ENCODE measurements at regions not wholly inside any gene's neighbourhood (a gene's known extent, or its start where the extent isn't known, plus 50 kb on each side); places are given as distances from the start of the nearest gene placed in this dataset.
A peak's percentile ranks its signal among the peaks of the same experiment; 100 is the strongest.

- DNase-seq, result no peak
- Mint-ChIP-seq H3K27me3 (ENCODE audit: unreplicated experiment) (no peaks in the 10 kb centered on the region), H3K4me3 (ENCODE audit: low read depth, unreplicated experiment) (no peak overlapping the region), H3K27ac (ENCODE audit: unreplicated experiment) (no peak overlapping the region), H3K9me3 (ENCODE audit: low read depth, unreplicated experiment) (no peaks in the 10 kb centered on the region), H3K4me1 (ENCODE audit: low read depth, unreplicated experiment) (no peaks in the 10 kb centered on the region), H3K36me3 (ENCODE audit: insufficient read depth, unreplicated experiment) (no peaks in the 10 kb centered on the region)
- CTCF ChIA-PET, result interaction anchor here (0.8 kb wide), 1 partner anchor 439 kb away, joined by 3 read pairs; no protein-coding TSS in a partner anchor
- TF ChIP-seq, protein P1, sequence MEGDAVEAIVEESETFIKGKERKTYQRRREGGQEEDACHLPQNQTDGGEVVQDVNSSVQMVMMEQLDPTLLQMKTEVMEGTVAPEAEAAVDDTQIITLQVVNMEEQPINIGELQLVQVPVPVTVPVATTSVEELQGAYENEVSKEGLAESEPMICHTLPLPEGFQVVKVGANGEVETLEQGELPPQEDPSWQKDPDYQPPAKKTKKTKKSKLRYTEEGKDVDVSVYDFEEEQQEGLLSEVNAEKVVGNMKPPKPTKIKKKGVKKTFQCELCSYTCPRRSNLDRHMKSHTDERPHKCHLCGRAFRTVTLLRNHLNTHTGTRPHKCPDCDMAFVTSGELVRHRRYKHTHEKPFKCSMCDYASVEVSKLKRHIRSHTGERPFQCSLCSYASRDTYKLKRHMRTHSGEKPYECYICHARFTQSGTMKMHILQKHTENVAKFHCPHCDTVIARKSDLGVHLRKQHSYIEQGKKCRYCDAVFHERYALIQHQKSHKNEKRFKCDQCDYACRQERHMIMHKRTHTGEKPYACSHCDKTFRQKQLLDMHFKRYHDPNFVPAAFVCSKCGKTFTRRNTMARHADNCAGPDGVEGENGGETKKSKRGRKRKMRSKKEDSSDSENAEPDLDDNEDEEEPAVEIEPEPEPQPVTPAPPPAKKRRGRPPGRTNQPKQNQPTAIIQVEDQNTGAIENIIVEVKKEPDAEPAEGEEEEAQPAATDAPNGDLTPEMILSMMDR (IDR thresholded peaks at IDR 0.05; ENCODE audit: unreplicated experiment), result no peak
- BruUV-seq (replicated peaks), result no TSS peak
- intact Hi-C loops (cut with micrococcal nuclease; ENCODE audit: unreplicated experiment), result no loop called here
Observed at GRCh38 chr15:95825671-95826411, 504.7 kb upstream of the NR2F2 start.

- intact Hi-C loops (cut with micrococcal nuclease; ENCODE audit: unreplicated experiment), result no loop called here
- Mint-ChIP-seq H3K4me1 (ENCODE audit: low read depth, unreplicated experiment) (no peaks in the 10 kb centered on the region), H3K9me3 (ENCODE audit: low read depth, unreplicated experiment) (no peaks in the 10 kb centered on the region), H3K4me3 (ENCODE audit: low read depth, unreplicated experiment) (no peak overlapping the region), H3K36me3 (ENCODE audit: insufficient read depth, unreplicated experiment) (no peaks in the 10 kb centered on the region), H3K27ac (ENCODE audit: unreplicated experiment) (no peak overlapping the region), H3K27me3 (ENCODE audit: unreplicated experiment) (no peaks in the 10 kb centered on the region)
- CTCF ChIA-PET, result interaction anchor here (0.8 kb wide), 1 partner anchor 438 kb away, joined by 3 read pairs; no protein-coding TSS in a partner anchor
- DNase-seq, result peak; percentile 14
- no TSS peak for BruUV-seq (replicated peaks)
- TF ChIP-seq, protein P1 (IDR thresholded peaks at IDR 0.05; ENCODE audit: unreplicated experiment), result no peak
Observed at GRCh38 chr15:95826412-95827195, 503.9 kb upstream of the NR2F2 start.

- Mint-ChIP-seq H3K4me1 (ENCODE audit: low read depth, unreplicated experiment) (no peaks in the 10 kb centered on the region), H3K36me3 (ENCODE audit: insufficient read depth, unreplicated experiment) (no peaks in the 10 kb centered on the region), H3K27ac (ENCODE audit: unreplicated experiment) (no peak overlapping the region), H3K9me3 (ENCODE audit: low read depth, unreplicated experiment) (no peaks in the 10 kb centered on the region), H3K4me3 (ENCODE audit: low read depth, unreplicated experiment) (no peak overlapping the region), H3K27me3 (ENCODE audit: unreplicated experiment) (no peaks in the 10 kb centered on the region)
- TF ChIP-seq, protein P1 (IDR thresholded peaks at IDR 0.05; ENCODE audit: unreplicated experiment), result no peak
- DNase-seq, result no peak
- intact Hi-C loops (cut with micrococcal nuclease; ENCODE audit: unreplicated experiment), result no loop called here
- CTCF ChIA-PET, result interaction anchor here (0.7 kb wide), 4 partner anchors 36 to 773 kb away, joined by 3 to 4 read pairs (median 3); no protein-coding TSS in a partner anchor
- no TSS peak for BruUV-seq (replicated peaks)
Observed at GRCh38 chr15:95829062-95829461, 501.4 kb upstream of the NR2F2 start.

DNA sequence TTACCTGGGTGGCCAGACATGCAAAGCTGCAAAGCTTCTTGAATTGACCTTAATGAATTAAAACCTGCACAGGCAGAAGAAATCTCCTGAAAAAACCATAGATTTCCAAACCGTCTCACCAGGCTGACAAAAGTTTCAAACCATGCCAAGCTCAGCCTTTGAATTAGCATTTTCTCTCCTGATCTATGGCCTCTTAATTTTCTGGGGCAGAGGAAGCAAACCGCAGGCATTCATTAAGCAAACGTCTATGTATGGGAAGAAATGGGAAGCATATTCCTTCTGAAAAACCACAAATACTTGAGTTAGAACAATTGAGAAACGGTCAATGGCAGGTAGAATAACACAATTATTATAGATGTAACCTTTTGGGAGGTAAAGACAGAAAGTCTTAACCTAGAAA, 500.2 kb upstream of the NR2F2 start:
- Mint-ChIP-seq H3K4me3 (ENCODE audit: low read depth, unreplicated experiment) (no peak overlapping the region), H3K36me3 (ENCODE audit: insufficient read depth, unreplicated experiment) (no peaks in the 10 kb centered on the region), H3K27ac (ENCODE audit: unreplicated experiment) (no peak overlapping the region), H3K9me3 (ENCODE audit: low read depth, unreplicated experiment) (no peaks in the 10 kb centered on the region), H3K4me1 (ENCODE audit: low read depth, unreplicated experiment) (no peaks in the 10 kb centered on the region), H3K27me3 (ENCODE audit: unreplicated experiment) (no peaks in the 10 kb centered on the region)
- TF ChIP-seq, protein P1 (IDR thresholded peaks at IDR 0.05; ENCODE audit: unreplicated experiment), result no peak
- intact Hi-C loops (cut with micrococcal nuclease; ENCODE audit: unreplicated experiment), result no loop called here
- CTCF ChIA-PET, result no interaction called here
- no peak for DNase-seq
- BruUV-seq (replicated peaks), result no TSS peak

Measured in Calu3 (cell line).